ENCODE measurements at regions not wholly inside any gene's neighbourhood (a gene's known extent, or its start where the extent isn't known, plus 50 kb on each side); places are given as distances from the start of the nearest gene placed in this dataset.

GRCh38 chr16:73418691-73419090 is 370.8 kb upstream of the ZFHX3 start:
- no peak overlapping the region for H3K9ac ChIP-seq (ENCODE audit: low read depth, low read length)
- no peak overlapping the region for H3K4ac ChIP-seq (ENCODE audit: low read depth, low read length)
- H3K27ac ChIP-seq (ENCODE audit: insufficient read depth, low read length), result peak overlapping the region; percentile 92; the same call in 1 of the 2 replicates
- peak overlapping the region; percentile 13; the same call in 1 of the 2 replicates for H3K4me2 ChIP-seq (ENCODE audit: low read depth, low read length)
- ChIA-PET CTCF (interaction anchor here (0.6 kb wide), 1 partner anchor 1412 kb away, joined by 3 read pairs; no protein-coding TSS in a partner anchor), POLR2A (ENCODE audit: unreplicated experiment) (no interaction called here)
- DNase-seq (peak; percentile 22), ATAC-seq (ENCODE audit: low read depth) (peak; percentile 35)
- H2BK20ac ChIP-seq (ENCODE audit: low read depth, low read length), result no peak overlapping the region
- H3K4me3 ChIP-seq (ENCODE audit: insufficient read depth, low read depth, low read length), result no peak overlapping the region
- no CpG with 5 or more reads among the region's 6 CpGs for WGBS, 2 experiments (ENCODE audit: extremely low coverage in 2 of 2, insufficient read length in 1 of 2)
- H3K56ac ChIP-seq (ENCODE audit: extremely low read depth, insufficient read depth, low read length), result no peak overlapping the region
- no peaks in the 10 kb centered on the region for H4K20me1 ChIP-seq (ENCODE audit: insufficient read depth, low read length)
- H4K8ac ChIP-seq (ENCODE audit: low read depth in 2 of 2, low read length in 2 of 2), result no peak overlapping the region
- H3K27me3 ChIP-seq (ENCODE audit: control insufficient read depth, insufficient read depth, low read length), result no peaks in the 10 kb centered on the region
- H3K9me3 ChIP-seq (ENCODE audit: control insufficient read depth, insufficient read depth, low read length), result no peaks in the 10 kb centered on the region
- in situ Hi-C loops (cut with MboI; ENCODE audit: low sequenced_read_pairs), result no loop called here
- no peak overlapping the region for H3K14ac ChIP-seq (replicated peaks; ENCODE audit: low read depth, low read length)
- dilution Hi-C loops (cut with HindIII; ENCODE audit: low sequenced_read_pairs, unreplicated experiment), result no loop called here
- peaks cover 7% of the 10 kb centered on the region; the same call in 1 of the 2 replicates for H3K4me1 ChIP-seq (ENCODE audit: control insufficient read depth, insufficient read depth, low read length)
- intact Hi-C loops (cut with micrococcal nuclease), result loop anchor here (10.0 kb wide), 1 partner anchor 364 kb away; no protein-coding TSS in a partner anchor
- no peak overlapping the region for H2AK5ac ChIP-seq (ENCODE audit: low read depth, low read length)
- no peak overlapping the region; the same call in 1 of the 2 replicates for H4K91ac ChIP-seq (ENCODE audit: insufficient read depth, low read depth, low read length)
- H2AK9ac ChIP-seq (replicated peaks; ENCODE audit: low read depth, low read length, poor library complexity), result no peak overlapping the region
- no peak for TF ChIP-seq MAZ (IDR thresholded peaks at IDR 0.05; ENCODE audit: borderline replicate concordance, low read depth, low read length)
- no peak for TF ChIP-seq BHLHE40 (IDR thresholded peaks at IDR 0.05; ENCODE audit: low read depth, low read length)
- no peak for TF ChIP-seq ELK1 (IDR thresholded peaks at IDR 0.05; ENCODE audit: borderline replicate concordance, low read depth, low read length)
- TF ChIP-seq, protein P1, sequence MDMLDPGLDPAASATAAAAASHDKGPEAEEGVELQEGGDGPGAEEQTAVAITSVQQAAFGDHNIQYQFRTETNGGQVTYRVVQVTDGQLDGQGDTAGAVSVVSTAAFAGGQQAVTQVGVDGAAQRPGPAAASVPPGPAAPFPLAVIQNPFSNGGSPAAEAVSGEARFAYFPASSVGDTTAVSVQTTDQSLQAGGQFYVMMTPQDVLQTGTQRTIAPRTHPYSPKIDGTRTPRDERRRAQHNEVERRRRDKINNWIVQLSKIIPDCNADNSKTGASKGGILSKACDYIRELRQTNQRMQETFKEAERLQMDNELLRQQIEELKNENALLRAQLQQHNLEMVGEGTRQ (IDR thresholded peaks at IDR 0.05; ENCODE audit: low read depth, low read length), result no peak
- TF ChIP-seq CEBPB (IDR thresholded peaks at IDR 0.05; ENCODE audit: low read depth, low read length), result no peak
- no peak for TF ChIP-seq NFE2L2 (IDR thresholded peaks at IDR 0.05; ENCODE audit: low read depth, low read length)
- TF ChIP-seq MXI1 (IDR thresholded peaks at IDR 0.05; ENCODE audit: borderline replicate concordance, low read depth, low read length), result no peak
- no peak for TF ChIP-seq RFX5 (IDR thresholded peaks at IDR 0.05; ENCODE audit: low read depth, low read length)
- TF ChIP-seq CHD1 (IDR thresholded peaks at IDR 0.05; ENCODE audit: low read depth, low read length), result no peak
- TF ChIP-seq POLR2A (IDR thresholded peaks at IDR 0.05; ENCODE audit: low read depth, low read length), result no peak
- no peak for TF ChIP-seq SMC3 (IDR thresholded peaks at IDR 0.05; ENCODE audit: low read depth, low read length)
- H2BK5ac ChIP-seq (ENCODE audit: low read depth, low read length, poor library complexity, severe bottlenecking), result no peak overlapping the region
- H2AFZ ChIP-seq (replicated peaks; ENCODE audit: low read length, poor library complexity), result no peak overlapping the region
- H3K18ac ChIP-seq (ENCODE audit: low read depth, low read length), result no peak overlapping the region
- H3K23ac ChIP-seq (ENCODE audit: low read depth, low read length), result no peak overlapping the region
- no peak overlapping the region for H2BK120ac ChIP-seq (ENCODE audit: low read depth, low read length)
- H3K36me3 ChIP-seq (ENCODE audit: control insufficient read depth, insufficient read depth, low read length), result no peaks in the 10 kb centered on the region
- H2BK15ac ChIP-seq (ENCODE audit: low read depth, low read length), result no peak overlapping the region
- BruUV-seq (replicated peaks), result no TSS peak
- no peaks in the 10 kb centered on the region for H3K79me1 ChIP-seq (ENCODE audit: low read depth in 1 of 2, low read length in 2 of 2)
- no peak overlapping the region for H4K5ac ChIP-seq (ENCODE audit: low read depth, low read length)
- H3K9me1 ChIP-seq (ENCODE audit: insufficient read depth, low read length), result no peaks in the 10 kb centered on the region
